Mucosa of descending colon (tissue), 3 donors: ENCODE measurements at regions not wholly inside any gene's neighbourhood (a gene's known extent, or its start where the extent isn't known, plus 50 kb on each side); places are given as distances from the start of the nearest gene placed in this dataset.

Experiments used
- ATAC-seq: fragments of 200-7000 bp; cut with Tn5 transposase; one replicate; pipeline ENCODE4 v1.9.1; 2020; ENCODE audit warnings: mild to moderate bottlenecking, moderate library complexity
- DNase-seq, 3 donors: peaks; one replicate each; pipeline ENCODE4 v3.0.0-alpha.2; 2020
- H3K36me3 ChIP-seq: fragments of 200-600 bp; one replicate; pipeline ENCODE4 v1.8.0; 2021; ENCODE audit warnings: low read depth, mild to moderate bottlenecking
- H3K4me1 ChIP-seq: fragments of 200-600 bp; one replicate; pipeline ENCODE4 v1.8.0; 2021; ENCODE audit warnings: low read depth, mild to moderate bottlenecking
- H3K4me3 ChIP-seq: fragments of 200-600 bp; one replicate; pipeline ENCODE4 v1.8.0; 2021; ENCODE audit warnings: mild to moderate bottlenecking
- H3K9me3 ChIP-seq: fragments of 200-600 bp; one replicate; pipeline ENCODE4 v1.8.0; 2021; ENCODE audit warnings: mild to moderate bottlenecking
- intact Hi-C, 2 donors: fragments of 100-400 bp; cut with DNase I in 1 of 2; cut with micrococcal nuclease in 1 of 2; formaldehyde crosslinking; loops; one replicate each; pipeline versions ENCODE4 v1.11.0 to v1.11.1; 2022; cut with DNase I, micrococcal nuclease
- TF ChIP-seq, protein P1 (sequence below): fragments of 200-600 bp; IDR thresholded peaks from one replicate; pipeline ENCODE4 v1.8.0; 2022; ENCODE audit warnings: antibody characterized with exemption, mild to moderate bottlenecking
- donor health status: DM: no; HTN: no; CAD: no; lungs with moderate emphysema.
- donor health status: DM: no; HTN: no; CAD: no.
- donor health status: DM: no; HTN: yes; CAD: no.

DNA sequence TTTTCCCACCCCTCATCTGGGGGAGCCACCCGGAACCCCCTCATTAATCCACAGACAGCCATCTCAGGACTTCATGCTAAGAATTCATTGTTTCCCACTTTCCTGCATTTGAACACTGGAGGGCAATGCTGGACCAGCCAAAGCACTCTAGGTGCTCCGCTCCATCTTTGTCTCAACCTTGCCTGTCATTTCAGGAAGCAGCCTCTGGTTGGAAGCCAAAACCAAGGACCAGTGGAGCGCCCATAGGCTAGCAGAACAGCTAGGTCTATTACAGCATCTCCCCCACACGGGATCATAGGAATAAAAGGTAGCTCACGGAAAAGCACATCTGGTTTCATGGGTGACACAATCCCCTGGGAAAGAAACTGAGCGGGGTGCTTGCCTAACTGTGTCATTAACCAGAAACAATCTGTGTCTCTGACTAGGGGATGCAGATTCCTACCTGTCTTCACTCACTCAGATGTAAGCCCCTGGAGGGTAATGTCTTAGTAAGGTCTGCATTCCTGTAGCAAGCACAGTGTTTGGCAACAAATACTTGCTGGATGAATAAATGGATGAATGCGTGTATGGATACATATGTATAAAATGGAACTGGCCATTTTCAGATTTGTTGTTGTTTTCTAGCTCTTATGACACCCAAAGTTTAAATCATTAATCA is 197.0 kb downstream of the DAD1 start:
- no peak overlapping the region for H3K4me3 ChIP-seq
- TF ChIP-seq, protein P1, sequence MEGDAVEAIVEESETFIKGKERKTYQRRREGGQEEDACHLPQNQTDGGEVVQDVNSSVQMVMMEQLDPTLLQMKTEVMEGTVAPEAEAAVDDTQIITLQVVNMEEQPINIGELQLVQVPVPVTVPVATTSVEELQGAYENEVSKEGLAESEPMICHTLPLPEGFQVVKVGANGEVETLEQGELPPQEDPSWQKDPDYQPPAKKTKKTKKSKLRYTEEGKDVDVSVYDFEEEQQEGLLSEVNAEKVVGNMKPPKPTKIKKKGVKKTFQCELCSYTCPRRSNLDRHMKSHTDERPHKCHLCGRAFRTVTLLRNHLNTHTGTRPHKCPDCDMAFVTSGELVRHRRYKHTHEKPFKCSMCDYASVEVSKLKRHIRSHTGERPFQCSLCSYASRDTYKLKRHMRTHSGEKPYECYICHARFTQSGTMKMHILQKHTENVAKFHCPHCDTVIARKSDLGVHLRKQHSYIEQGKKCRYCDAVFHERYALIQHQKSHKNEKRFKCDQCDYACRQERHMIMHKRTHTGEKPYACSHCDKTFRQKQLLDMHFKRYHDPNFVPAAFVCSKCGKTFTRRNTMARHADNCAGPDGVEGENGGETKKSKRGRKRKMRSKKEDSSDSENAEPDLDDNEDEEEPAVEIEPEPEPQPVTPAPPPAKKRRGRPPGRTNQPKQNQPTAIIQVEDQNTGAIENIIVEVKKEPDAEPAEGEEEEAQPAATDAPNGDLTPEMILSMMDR = peak; percentile 9
- no peaks in the 10 kb centered on the region for H3K9me3 ChIP-seq
- no peaks in the 10 kb centered on the region for H3K36me3 ChIP-seq
- DNase-seq = peak in 1 of 3 donors; percentile 60
- ATAC-seq = peak; percentile 45
- intact Hi-C loops = loop anchor here in 1 of 2 donors (2.0 kb wide), 1 partner anchor 81 kb away; no protein-coding TSS in a partner anchor
- H3K4me1 ChIP-seq = peaks cover 12% of the 10 kb centered on the region

DNA sequence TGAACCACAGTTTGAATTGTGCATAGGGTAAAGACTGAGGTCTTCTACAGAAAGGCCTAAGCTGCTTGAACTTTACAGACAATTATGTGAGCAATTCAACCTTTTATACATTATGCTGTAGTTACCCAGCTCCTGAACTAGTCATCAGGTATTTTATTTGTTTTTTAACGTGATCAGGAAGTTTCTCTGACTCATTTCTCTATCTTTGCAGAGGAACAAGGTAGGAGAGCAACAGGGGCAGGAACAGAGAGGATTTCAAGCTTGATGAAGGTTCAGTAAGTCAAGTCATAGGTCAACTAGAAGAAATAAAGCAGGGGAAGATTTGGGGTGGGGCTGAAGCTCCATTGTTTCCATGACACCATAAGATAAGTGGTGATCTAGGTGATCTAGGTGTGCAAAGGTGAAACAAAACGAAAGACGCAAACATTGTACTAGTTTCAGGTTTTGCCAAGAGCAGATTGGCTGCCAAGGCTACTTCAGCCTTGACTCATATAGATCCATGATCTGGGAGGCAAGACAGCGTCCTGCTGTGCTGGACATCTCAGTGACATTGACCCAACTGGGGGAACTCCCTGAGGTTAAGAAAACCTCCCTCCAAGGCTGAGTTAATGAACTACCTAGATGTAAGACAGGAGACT is 198.1 kb downstream of the DAD1 start:
- ATAC-seq (peak; percentile 87), DNase-seq (peak in 1 of 3 donors; percentile 21)
- intact Hi-C loops = no loop called here
- Histone ChIP-seq H3K4me1 (peaks cover 12% of the 10 kb centered on the region), H3K9me3 (no peaks in the 10 kb centered on the region), H3K36me3 (no peaks in the 10 kb centered on the region), H3K4me3 (no peak overlapping the region)
- TF ChIP-seq, protein P1 = no peak

DNA sequence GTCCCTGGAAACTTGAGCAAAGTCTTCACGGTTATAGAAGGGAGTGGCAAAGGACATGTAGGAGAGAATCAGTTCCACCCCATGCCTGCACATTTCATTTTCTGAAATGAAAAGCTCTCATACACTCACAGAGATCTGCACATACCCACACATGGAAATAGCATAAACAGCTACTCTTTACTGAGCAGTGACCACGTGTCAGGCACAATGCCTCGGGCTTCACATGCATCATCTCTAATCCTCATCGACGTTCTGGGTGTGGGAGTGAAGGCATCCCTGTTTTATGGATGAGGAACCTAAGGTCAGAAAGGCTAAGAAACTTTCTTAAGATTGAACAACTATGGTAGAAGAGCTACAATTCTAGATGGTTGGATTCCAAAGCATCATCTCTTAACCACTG is 198.8 kb downstream of the DAD1 start:
- DNase-seq (no peak), ATAC-seq (no peak)
- no peaks in the 10 kb centered on the region for H3K36me3 ChIP-seq
- no peak overlapping the region for H3K4me3 ChIP-seq
- peaks cover 12% of the 10 kb centered on the region for H3K4me1 ChIP-seq
- intact Hi-C loops = no loop called here
- H3K9me3 ChIP-seq = no peaks in the 10 kb centered on the region
- TF ChIP-seq, protein P1 = no peak

DNA sequence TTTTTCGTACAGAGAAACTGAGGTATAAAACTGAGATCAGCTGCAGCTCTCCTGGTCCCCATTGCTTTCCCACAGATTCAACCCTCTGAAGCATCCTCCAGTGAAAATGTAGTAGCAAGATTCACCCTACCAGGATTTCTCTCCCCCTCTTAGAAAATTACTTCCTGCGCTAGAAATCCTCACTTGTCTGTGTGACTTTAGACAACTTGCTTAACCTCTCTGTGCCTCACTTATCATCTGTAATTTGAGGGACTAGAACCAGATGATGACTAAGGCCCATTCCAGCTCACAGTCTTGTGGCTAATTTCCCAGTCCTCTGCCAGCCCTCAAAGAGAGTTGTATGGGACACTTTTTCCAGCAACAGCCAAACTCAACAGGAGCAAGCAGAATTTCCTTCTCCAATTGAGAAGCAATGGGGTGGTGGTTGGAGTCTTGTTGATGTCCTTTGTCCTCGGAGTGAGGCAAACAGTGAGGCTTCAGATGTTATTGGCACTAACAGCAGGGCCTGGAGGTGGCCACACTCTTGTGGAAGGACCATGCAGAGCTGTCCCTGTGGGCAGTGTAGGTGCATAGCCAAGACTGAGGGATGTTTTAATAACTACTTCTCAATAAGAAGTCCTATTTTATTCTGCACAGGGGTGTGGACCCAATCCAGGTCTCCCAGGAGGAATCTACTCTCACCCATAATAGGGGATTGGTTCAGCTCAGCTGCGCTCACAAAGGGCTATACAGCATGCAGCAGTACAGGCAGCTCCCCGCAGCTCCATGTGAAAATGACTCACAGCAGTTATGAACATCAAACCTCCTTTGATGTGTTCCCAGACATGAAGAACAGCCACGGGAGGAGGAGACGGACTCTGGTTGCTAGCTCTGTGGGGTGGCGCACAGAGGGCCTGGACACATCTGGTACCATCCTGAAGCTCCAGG is 200.1 kb downstream of the DAD1 start:
- intact Hi-C loops = no loop called here
- DNase-seq = no peak
- no peaks in the 10 kb centered on the region for H3K9me3 ChIP-seq
- H3K4me1 ChIP-seq = peaks cover 12% of the 10 kb centered on the region
- no peaks in the 10 kb centered on the region for H3K36me3 ChIP-seq
- peak; percentile 29 for ATAC-seq
- no peak overlapping the region for H3K4me3 ChIP-seq
- TF ChIP-seq, protein P1 = no peak

DNA sequence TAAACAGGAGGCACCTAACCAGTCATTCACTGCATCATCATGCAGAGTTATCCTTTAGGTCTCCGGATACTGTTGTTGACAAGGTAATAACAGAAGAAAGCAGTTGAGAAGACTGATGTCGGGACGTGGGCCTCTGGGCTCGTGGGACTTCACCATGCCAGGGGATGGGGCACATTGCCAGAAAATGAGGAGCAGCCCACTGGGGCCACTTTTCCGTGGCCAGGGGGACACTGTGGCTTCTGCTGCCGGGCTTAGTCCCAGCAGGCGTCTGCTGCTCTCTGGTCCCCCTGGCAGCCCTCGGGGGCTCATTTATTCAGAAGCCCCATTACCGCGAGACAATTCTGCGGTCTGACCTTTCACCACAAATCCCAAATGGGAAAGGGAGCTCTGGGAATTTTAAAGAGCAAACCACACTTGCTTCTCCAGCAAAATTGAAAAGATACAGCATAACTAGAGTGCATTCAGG is 201.2 kb downstream of the DAD1 start:
- Histone ChIP-seq H3K4me1 (peaks cover 12% of the 10 kb centered on the region), H3K36me3 (no peaks in the 10 kb centered on the region), H3K9me3 (no peaks in the 10 kb centered on the region), H3K4me3 (no peak overlapping the region)
- no peak for DNase-seq
- intact Hi-C loops = loop anchor here in 1 of 2 donors (2.0 kb wide), 1 partner anchor 85 kb away; no protein-coding TSS in a partner anchor
- ATAC-seq = no peak
- TF ChIP-seq, protein P1 = no peak
